NCI-H1417 (cell line): ENCODE measurements at regions not wholly inside any gene's neighbourhood (a gene's known extent, or its start where the extent isn't known, plus 50 kb on each side); places are given as distances from the start of the nearest gene placed in this dataset.
"Not testable (repeated sequence)": the region's sequence is repeated elsewhere in the genome, so short reads cannot be mapped to it uniquely, and the experiment has no call there.

Experiments
- DNase-seq, 3 experiments: peaks; one replicate each; lab custom pipeline; 2025; lab: John Stamatoyannopoulos, UW

GRCh38 chr6:27624694-27625262 lies 151.9 kb upstream of the ZNF184 start:
- DNase-seq = no peak

- no peak for DNase-seq
Observed at GRCh38 chr6:27623103-27623502, 150.2 kb upstream of the ZNF184 start.

- DNase-seq = no peak
Observed at GRCh38 chr6:27619436-27619835, 146.5 kb upstream of the ZNF184 start.

GRCh38 chr6:27617700-27618689 lies 145.1 kb upstream of the ZNF184 start:
- DNase-seq = peak in 2 of 3 experiments; percentile 6 to 46

- peak in 2 of 3 experiments; percentile 11 to 46 for DNase-seq
Observed at GRCh38 chr6:27617046-27617687, 144.3 kb upstream of the ZNF184 start.

GRCh38 chr6:27616328-27617045 lies 143.6 kb upstream of the ZNF184 start:
- no peak for DNase-seq

GRCh38 chr6:27611451-27611850 lies 138.5 kb upstream of the ZNF184 start:
- no peak for DNase-seq

- DNase-seq = peak in 2 of 3 experiments; percentile 1 to 29
Observed at GRCh38 chr6:27608916-27609883, 136.3 kb upstream of the ZNF184 start.

- no peak for DNase-seq
Observed at GRCh38 chr6:27605401-27606342, 132.8 kb upstream of the ZNF184 start.

- no peak for DNase-seq
Observed at GRCh38 chr6:27604986-27605385, 132.1 kb upstream of the ZNF184 start.

GRCh38 chr6:27601668-27602254 lies 128.9 kb upstream of the ZNF184 start:
- DNase-seq = no peak

- no peak for DNase-seq
Observed at GRCh38 chr6:27599859-27600532, 127.1 kb upstream of the ZNF184 start.

GRCh38 chr6:27597031-27597567 lies 124.2 kb upstream of the ZNF184 start:
- DNase-seq = not testable (repeated sequence)

GRCh38 chr6:27593861-27594260 lies 121.0 kb upstream of the ZNF184 start:
- DNase-seq = no peak

GRCh38 chr6:27593200-27593818 lies 120.4 kb upstream of the ZNF184 start:
- DNase-seq = no peak

- DNase-seq = peak in 2 of 3 experiments; percentile 24 to 32
Observed at GRCh38 chr6:27592481-27593199, 119.7 kb upstream of the ZNF184 start.
